ENCODE measurements at regions not wholly inside any gene's neighbourhood (a gene's known extent, or its start where the extent isn't known, plus 50 kb on each side); places are given as distances from the start of the nearest gene placed in this dataset.

DNA sequence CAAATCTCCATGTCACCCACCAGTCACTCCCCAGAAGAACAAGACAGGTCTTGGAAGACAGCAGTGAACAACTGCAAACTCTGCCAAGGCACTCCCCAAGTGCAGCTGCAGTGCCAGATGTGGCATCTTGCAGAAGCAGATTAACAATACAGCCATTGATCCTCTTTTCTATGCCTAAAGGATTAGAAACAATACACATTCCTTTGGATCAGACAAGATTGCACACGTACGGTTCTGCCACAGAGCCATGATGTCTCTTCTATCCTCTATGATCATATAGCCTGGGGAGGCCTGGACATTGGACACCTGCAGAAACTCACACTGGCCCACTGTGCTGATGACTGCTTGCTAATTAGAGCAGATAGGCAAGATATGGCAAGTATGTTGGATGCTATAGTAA lies 155.9 kb downstream of the MYLK4 start:
- TF ChIP-seq, protein P1, sequence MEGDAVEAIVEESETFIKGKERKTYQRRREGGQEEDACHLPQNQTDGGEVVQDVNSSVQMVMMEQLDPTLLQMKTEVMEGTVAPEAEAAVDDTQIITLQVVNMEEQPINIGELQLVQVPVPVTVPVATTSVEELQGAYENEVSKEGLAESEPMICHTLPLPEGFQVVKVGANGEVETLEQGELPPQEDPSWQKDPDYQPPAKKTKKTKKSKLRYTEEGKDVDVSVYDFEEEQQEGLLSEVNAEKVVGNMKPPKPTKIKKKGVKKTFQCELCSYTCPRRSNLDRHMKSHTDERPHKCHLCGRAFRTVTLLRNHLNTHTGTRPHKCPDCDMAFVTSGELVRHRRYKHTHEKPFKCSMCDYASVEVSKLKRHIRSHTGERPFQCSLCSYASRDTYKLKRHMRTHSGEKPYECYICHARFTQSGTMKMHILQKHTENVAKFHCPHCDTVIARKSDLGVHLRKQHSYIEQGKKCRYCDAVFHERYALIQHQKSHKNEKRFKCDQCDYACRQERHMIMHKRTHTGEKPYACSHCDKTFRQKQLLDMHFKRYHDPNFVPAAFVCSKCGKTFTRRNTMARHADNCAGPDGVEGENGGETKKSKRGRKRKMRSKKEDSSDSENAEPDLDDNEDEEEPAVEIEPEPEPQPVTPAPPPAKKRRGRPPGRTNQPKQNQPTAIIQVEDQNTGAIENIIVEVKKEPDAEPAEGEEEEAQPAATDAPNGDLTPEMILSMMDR (conservative IDR thresholded peaks at IDR 0.05; ENCODE audit: low read depth, low read length): no peak
- H3K4me3 ChIP-seq (ENCODE audit: low read length): no peak overlapping the region
- DNase-seq (ENCODE audit: low read depth): no peak

DNA sequence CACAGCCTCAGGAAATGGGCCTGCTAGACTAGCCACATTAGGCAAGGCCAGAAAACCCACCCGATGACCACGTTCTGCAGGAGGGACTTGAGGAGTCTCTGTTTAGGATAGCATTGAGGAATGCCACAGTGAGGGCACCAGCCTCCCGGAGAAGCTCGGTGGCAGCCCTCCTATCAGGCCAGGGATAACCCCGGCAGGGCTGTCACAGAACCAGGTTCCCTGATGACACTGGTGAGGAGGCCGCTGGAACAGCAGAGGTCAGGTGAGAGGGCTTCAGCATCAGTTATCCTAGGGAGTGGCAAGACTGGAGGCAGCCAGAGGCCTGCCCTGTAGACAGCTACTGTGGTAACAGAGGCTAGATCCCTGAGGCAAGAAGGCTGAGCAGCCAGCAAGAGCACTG lies 157.6 kb downstream of the MYLK4 start:
- TF ChIP-seq, protein P1 (conservative IDR thresholded peaks at IDR 0.05; ENCODE audit: low read depth, low read length): no peak
- H3K4me3 ChIP-seq (ENCODE audit: low read length): no peak overlapping the region
- no peak for DNase-seq (ENCODE audit: low read depth)

DNA sequence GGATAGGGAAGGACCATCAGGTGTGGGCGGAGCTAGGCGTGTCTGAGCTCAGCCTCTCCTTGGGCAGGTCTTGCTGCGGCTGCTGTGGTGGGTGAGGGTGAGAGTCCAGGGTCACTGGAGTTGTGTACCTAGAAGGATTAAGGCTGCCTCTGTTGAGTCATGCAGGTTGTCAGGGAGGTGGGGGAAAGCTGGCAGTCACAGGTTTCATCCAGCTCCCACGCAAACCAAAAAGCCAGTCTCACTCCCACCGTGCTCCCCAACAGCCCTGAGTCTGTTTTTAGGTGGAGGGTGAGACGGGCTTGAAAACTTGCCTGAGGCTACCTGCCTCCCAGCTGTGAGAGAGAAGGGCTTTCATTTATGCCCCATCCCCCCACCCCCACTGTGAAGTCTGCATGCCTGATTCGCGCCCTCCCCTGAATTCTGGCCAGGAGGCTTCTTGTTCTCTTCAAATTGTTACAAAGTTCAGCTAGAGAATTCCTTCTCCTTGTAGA lies 161.5 kb downstream of the MYLK4 start:
- TF ChIP-seq, protein P1 (conservative IDR thresholded peaks at IDR 0.05; ENCODE audit: low read depth, low read length): no peak
- DNase-seq (ENCODE audit: low read depth): no peak
- H3K4me3 ChIP-seq (ENCODE audit: low read length): no peak overlapping the region

DNA sequence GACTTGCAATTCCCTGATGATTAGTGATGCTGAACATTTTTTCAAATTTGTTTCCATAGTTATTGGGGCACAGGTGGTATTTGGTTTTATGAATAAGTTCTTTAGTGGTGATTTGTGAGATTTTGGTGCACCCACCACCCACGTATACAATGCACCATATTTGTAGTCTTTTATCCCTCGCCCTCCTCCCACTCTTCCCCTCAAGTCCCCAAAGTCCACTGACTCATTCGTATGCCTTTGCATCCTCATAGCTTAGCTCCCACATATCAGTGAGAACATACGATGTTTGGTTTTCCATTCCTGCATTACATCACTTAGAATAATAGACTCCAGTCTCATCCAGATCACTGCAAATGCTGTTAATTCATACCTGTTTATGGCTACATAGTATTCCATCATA lies 167.3 kb downstream of the MYLK4 start:
- DNase-seq (ENCODE audit: low read depth): no peak
- H3K4me3 ChIP-seq (ENCODE audit: low read length): no peak overlapping the region
- TF ChIP-seq, protein P1 (conservative IDR thresholded peaks at IDR 0.05; ENCODE audit: low read depth, low read length): no peak

DNA sequence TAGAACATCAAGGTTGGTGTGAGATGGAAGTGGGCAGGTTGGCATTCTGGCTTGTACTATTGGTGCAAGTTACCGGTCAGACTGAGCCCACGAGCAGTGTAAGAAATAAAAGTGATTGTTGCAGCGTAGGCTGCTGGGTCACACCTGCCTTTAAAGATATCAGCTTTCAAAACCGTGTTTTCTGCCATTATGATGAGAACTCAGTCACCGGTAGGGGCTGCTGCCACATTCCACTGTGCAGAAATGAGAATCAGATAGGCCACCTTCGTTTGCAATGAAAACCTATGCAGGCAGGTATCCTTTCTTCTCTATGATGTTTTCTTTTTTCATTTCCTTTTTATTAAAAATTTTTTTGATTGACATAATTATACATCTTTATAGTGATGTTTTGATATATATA lies 168.5 kb downstream of the MYLK4 start:
- H3K4me3 ChIP-seq (ENCODE audit: low read length): no peak overlapping the region
- TF ChIP-seq, protein P1 (conservative IDR thresholded peaks at IDR 0.05; ENCODE audit: low read depth, low read length): no peak
- DNase-seq (ENCODE audit: low read depth): no peak

DNA sequence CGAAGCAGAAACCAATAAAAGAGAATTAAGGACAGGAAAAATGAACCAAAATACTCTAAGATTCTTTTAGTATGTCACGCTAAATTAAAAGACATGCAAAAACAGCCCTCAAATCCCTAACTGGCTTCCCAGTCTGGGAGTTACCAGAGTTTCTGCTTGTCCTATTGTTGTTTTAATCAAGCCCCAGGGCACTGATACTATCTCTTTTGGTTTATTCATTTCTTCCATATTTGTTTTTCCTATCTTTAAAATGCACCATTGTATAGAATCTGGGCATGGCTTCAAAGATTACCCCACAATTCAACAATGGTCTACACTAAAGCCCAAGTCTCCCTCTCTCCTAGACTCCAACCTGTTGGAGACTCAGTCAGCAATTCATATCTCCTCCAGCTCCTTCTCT lies 169.1 kb downstream of the MYLK4 start:
- TF ChIP-seq, protein P1 (conservative IDR thresholded peaks at IDR 0.05; ENCODE audit: low read depth, low read length): no peak
- no peak overlapping the region for H3K4me3 ChIP-seq (ENCODE audit: low read length)
- no peak for DNase-seq (ENCODE audit: low read depth)

DNA sequence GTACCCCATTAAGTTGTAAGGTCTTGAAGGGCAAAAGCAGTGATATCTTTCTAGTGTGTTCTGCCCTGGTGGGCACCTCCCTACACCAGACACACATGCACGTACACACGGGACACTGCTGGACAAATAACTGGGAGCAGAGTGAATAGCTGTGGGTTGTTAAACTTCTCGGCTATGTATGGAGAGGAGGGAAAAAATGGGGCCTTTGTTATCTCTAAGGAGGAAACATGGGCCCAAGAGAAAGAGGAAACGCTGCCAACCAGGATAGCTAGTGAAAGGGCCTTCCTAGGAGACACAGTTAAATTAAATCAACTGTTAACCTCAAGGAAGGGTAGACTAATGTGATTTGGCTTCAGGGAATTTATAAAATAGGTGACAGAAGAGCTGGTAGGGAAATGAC lies 169.7 kb downstream of the MYLK4 start:
- TF ChIP-seq, protein P1 (conservative IDR thresholded peaks at IDR 0.05; ENCODE audit: low read depth, low read length): no peak
- H3K4me3 ChIP-seq (ENCODE audit: low read length): no peak overlapping the region
- no peak for DNase-seq (ENCODE audit: low read depth)
